HEK293T (cell line): ENCODE measurements at regions not wholly inside any gene's neighbourhood (a gene's known extent, or its start where the extent isn't known, plus 50 kb on each side); places are given as distances from the start of the nearest gene placed in this dataset.

ENCODE experiments used
- CTCF ChIA-PET: fragments of 350-600 bp; formaldehyde crosslinking; extraction: SDS; loops from one replicate; lab custom pipeline; 2021; ENCODE audit warnings: antibody characterized with exemption, inconsistent platforms; lab: Yijun Ruan, JAX
- POLR2A ChIA-PET: fragments of 350-600 bp; formaldehyde crosslinking; extraction: SDS; loops from one replicate; lab custom pipeline; 2020; ENCODE audit warnings: antibody characterized with exemption, inconsistent platforms; lab: Yijun Ruan, JAX
- DNase-seq: peaks from one replicate; pipeline ENCODE4 v3.0.0; 2012; ENCODE audit warnings: mixed read lengths; ENCODE audit errors: extremely low spot score
- ARNT ChIP-seq: fragments of 450-650 bp; IDR thresholded peaks from 2 replicates; pipeline ENCODE4 v1.6.1; 2017; ENCODE audit warnings: mild to moderate bottlenecking
- BHLHE40 ChIP-seq: fragments of 450-650 bp; IDR thresholded peaks from 2 replicates; pipeline ENCODE4 v1.6.1; 2016; ENCODE audit warnings: mild to moderate bottlenecking, moderate library complexity, borderline replicate concordance
- CTBP1 ChIP-seq: fragments of 450-650 bp; IDR thresholded peaks from 2 replicates; pipeline ENCODE4 v1.6.1; 2016; ENCODE audit warnings: borderline replicate concordance
- ELF4 ChIP-seq: fragments of 450-650 bp; IDR thresholded peaks from 2 replicates; pipeline ENCODE4 v1.6.1; 2017; ENCODE audit warnings: antibody characterized with exemption
- FOXA1 ChIP-seq: fragments of 450-650 bp; IDR thresholded peaks from 2 replicates; pipeline ENCODE4 v1.6.1; 2016; ENCODE audit warnings: mild to moderate bottlenecking
- FOXK2 ChIP-seq: fragments of 450-650 bp; IDR thresholded peaks from 2 replicates; pipeline ENCODE4 v1.6.1; 2016; ENCODE audit warnings: mild to moderate bottlenecking
- FOXM1 ChIP-seq: fragments of 450-650 bp; IDR thresholded peaks from 2 replicates; pipeline ENCODE4 v1.6.1; 2017; ENCODE audit warnings: mild to moderate bottlenecking, borderline replicate concordance
- HDGF ChIP-seq: fragments of 450-650 bp; IDR thresholded peaks from 2 replicates; pipeline ENCODE4 v1.6.1; 2017; ENCODE audit warnings: antibody characterized with exemption, borderline replicate concordance
- L3MBTL2 ChIP-seq: fragments of 450-650 bp; conservative IDR thresholded peaks from 2 replicates; pipeline ENCODE4 v1.6.1; 2016; ENCODE audit warnings: mild to moderate bottlenecking
- LEF1 ChIP-seq: fragments of 450-650 bp; IDR thresholded peaks from 2 replicates; pipeline ENCODE4 v1.6.1; 2017; ENCODE audit warnings: mild to moderate bottlenecking, borderline replicate concordance
- NFRKB ChIP-seq: fragments of 450-650 bp; IDR thresholded peaks from 2 replicates; pipeline ENCODE4 v1.6.1; 2016; ENCODE audit warnings: mild to moderate bottlenecking, moderate library complexity
- PKNOX1 ChIP-seq: fragments of 450-650 bp; IDR thresholded peaks from 2 replicates; pipeline ENCODE4 v1.6.1; 2016
- SP1 ChIP-seq: fragments of 450-650 bp; IDR thresholded peaks from 2 replicates; pipeline ENCODE4 v1.6.1; 2017
- SUZ12 ChIP-seq: fragments of 450-650 bp; IDR thresholded peaks from 2 replicates; pipeline ENCODE4 v1.6.1; 2016; ENCODE audit warnings: mild to moderate bottlenecking
- TARDBP ChIP-seq: fragments of 450-650 bp; IDR thresholded peaks from 2 replicates; pipeline ENCODE4 v1.6.1; 2016
- ZNF384 ChIP-seq: fragments of 450-650 bp; IDR thresholded peaks from 2 replicates; pipeline ENCODE4 v1.6.1; 2016

GRCh38 chr3:22101351-22101750, 350.3 kb upstream of the ZNF385D start:
- no peak for TF ChIP-seq SP1
- no peak for TF ChIP-seq CTBP1
- TF ChIP-seq ZNF384: no peak
- TF ChIP-seq TARDBP: no peak
- TF ChIP-seq LEF1: no peak
- no peak for TF ChIP-seq HDGF
- ChIA-PET POLR2A (no interaction called here), CTCF (interaction anchor here (0.8 kb wide), 1 partner anchor 16 kb away, joined by 3 read pairs; no protein-coding TSS in a partner anchor)

GRCh38 chr3:22101811-22102210, 350.8 kb upstream of the ZNF385D start:
- CTCF ChIA-PET: interaction anchor here (0.8 kb wide), 1 partner anchor 15 kb away, joined by 3 read pairs; no protein-coding TSS in a partner anchor
- no peak for DNase-seq
- POLR2A ChIA-PET: no interaction called here
- no peak for TF ChIP-seq TARDBP

More at GRCh38 chr3:22101351-22101750, 350.3 kb upstream of the ZNF385D start:
- DNase-seq: no peak

- CTCF ChIA-PET: no interaction called here
- TF ChIP-seq FOXM1: no peak
- no peak for TF ChIP-seq L3MBTL2
- TF ChIP-seq TARDBP: no peak
- no peak for TF ChIP-seq BHLHE40
- no peak for TF ChIP-seq HDGF
- no peak for TF ChIP-seq ARNT
- TF ChIP-seq ELF4: no peak
- no peak for TF ChIP-seq ZNF384
- no peak for TF ChIP-seq LEF1
- no peak for TF ChIP-seq CTBP1
- TF ChIP-seq NFRKB: no peak
- no peak for TF ChIP-seq FOXA1
- DNase-seq: no peak
- POLR2A ChIA-PET: no interaction called here
Observed at GRCh38 chr3:22103423-22103822, 352.4 kb upstream of the ZNF385D start.

GRCh38 chr3:22106213-22106896, 355.3 kb upstream of the ZNF385D start:
- ChIA-PET POLR2A (no interaction called here), CTCF (no interaction called here)
- TF ChIP-seq CTBP1 (no peak), ARNT (no peak), SP1 (no peak)
- DNase-seq: no peak

GRCh38 chr3:22111226-22111625, 360.2 kb upstream of the ZNF385D start:
- DNase-seq: no peak
- TF ChIP-seq CTBP1 (no peak), TARDBP (no peak), ZNF384 (no peak), SUZ12 (no peak), PKNOX1 (no peak), FOXK2 (no peak), ARNT (no peak), SP1 (no peak), HDGF (no peak), ELF4 (no peak), FOXM1 (no peak), LEF1 (no peak), BHLHE40 (no peak), NFRKB (no peak)
- ChIA-PET POLR2A (no interaction called here), CTCF (no interaction called here)

GRCh38 chr3:22113453-22113852, 362.4 kb upstream of the ZNF385D start:
- ChIA-PET POLR2A (no interaction called here), CTCF (no interaction called here)
- no peak for DNase-seq
- TF ChIP-seq ARNT (no peak), ZNF384 (no peak), FOXK2 (no peak), NFRKB (no peak), ELF4 (no peak), L3MBTL2 (no peak), FOXA1 (no peak)

GRCh38 chr3:22115581-22115980, 364.6 kb upstream of the ZNF385D start:
- ChIA-PET POLR2A (no interaction called here), CTCF (interaction anchor here (1.3 kb wide), 1 partner anchor 27 kb away, joined by 6 read pairs; no protein-coding TSS in a partner anchor)
- TF ChIP-seq NFRKB (no peak), FOXA1 (no peak), ELF4 (no peak), FOXM1 (no peak), BHLHE40 (no peak), ZNF384 (no peak), SUZ12 (no peak), HDGF (no peak), ARNT (no peak), TARDBP (no peak), L3MBTL2 (no peak), SP1 (no peak), LEF1 (no peak), CTBP1 (no peak), FOXK2 (no peak), PKNOX1 (no peak)
- no peak for DNase-seq
